Fibroblast of mammary gland (primary cell): ENCODE measurements at regions not wholly inside any gene's neighbourhood (a gene's known extent, or its start where the extent isn't known, plus 50 kb on each side); places are given as distances from the start of the nearest gene placed in this dataset.
A peak's percentile ranks its signal among the peaks of the same experiment; 100 is the strongest.
"Not testable (repeated sequence)": the region's sequence is repeated elsewhere in the genome, so short reads cannot be mapped to it uniquely, and the experiment has no call there.

Experiments used
- DNase-seq: peaks from one replicate; pipeline ENCODE4 v3.0.0-alpha.2; 2010; ENCODE audit warnings: low read depth
- H3K4me3 ChIP-seq: 2 replicates; pipeline ENCODE4 v1.5.1; 2011; ENCODE audit warnings: low read depth, mild to moderate bottlenecking, low read length, moderate library complexity; ENCODE audit not compliant: control insufficient read depth
- TF ChIP-seq, protein P1 (sequence below): conservative IDR thresholded peaks from 2 replicates; pipeline ENCODE4 v1.5.1; 2011; ENCODE audit warnings: low read depth, low read length, inconsistent platforms; ENCODE audit not compliant: control insufficient read depth, insufficient read depth

DNA sequence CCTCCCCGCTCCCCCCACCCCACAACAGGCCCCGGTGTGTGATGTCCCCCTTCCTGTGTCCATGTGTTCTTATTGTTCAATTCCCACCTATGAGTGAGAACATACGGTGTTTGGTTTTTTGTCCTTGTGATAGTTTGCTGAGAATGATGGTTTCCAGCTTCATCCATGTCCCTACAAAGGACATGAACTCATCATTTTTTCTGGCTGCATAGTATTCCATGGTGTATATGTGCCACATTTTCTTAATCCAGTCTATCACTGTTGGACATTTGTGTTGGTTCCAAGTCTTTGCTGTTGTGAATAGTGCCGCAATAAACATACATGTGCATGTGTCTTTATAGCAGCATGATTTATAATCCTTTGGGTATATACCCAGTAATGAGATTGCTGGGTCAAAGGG is 104.3 kb downstream of the MTPN start:
- H3K4me3 ChIP-seq, DNase-seq: not testable (repeated sequence)

DNA sequence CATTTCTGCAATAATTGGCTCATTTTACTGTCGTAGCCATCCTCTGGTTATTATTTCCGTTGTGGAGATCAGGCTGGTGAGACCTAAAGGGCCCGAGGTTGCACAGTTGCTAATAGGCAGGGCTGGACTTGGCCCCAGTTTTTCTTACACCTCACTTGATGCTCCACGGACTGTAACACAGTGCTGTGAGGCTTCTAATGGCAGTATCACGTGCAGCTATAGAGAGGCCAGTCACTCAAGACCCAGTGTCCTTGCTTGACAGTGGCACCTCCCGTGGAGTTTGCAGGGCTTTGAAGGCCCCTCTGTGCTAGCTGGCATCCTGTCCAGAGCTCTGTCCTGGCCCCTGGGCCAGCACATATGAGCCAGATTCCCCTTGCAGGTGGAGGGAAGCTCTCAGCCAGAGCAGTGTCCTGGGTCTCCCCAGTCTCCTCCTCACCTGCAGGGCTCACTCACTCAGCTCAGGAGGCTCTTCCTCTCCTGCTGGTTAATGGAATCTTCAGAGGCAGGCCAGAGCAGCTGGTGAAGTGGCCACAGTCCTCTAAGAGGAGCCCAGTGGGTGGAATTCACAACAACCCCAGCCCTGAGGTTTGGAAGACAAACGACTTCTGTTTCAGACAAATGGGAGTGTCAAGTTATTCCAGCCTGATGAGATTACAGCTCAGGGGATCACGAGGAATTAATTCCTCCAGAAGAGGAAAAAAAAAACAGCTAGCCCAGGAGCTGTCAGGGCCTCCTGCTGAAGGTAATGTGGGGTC is 114.2 kb upstream of the FAM180A start:
- TF ChIP-seq, protein P1, sequence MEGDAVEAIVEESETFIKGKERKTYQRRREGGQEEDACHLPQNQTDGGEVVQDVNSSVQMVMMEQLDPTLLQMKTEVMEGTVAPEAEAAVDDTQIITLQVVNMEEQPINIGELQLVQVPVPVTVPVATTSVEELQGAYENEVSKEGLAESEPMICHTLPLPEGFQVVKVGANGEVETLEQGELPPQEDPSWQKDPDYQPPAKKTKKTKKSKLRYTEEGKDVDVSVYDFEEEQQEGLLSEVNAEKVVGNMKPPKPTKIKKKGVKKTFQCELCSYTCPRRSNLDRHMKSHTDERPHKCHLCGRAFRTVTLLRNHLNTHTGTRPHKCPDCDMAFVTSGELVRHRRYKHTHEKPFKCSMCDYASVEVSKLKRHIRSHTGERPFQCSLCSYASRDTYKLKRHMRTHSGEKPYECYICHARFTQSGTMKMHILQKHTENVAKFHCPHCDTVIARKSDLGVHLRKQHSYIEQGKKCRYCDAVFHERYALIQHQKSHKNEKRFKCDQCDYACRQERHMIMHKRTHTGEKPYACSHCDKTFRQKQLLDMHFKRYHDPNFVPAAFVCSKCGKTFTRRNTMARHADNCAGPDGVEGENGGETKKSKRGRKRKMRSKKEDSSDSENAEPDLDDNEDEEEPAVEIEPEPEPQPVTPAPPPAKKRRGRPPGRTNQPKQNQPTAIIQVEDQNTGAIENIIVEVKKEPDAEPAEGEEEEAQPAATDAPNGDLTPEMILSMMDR, result no peak
- no peak for DNase-seq
- no peak overlapping the region for H3K4me3 ChIP-seq

DNA sequence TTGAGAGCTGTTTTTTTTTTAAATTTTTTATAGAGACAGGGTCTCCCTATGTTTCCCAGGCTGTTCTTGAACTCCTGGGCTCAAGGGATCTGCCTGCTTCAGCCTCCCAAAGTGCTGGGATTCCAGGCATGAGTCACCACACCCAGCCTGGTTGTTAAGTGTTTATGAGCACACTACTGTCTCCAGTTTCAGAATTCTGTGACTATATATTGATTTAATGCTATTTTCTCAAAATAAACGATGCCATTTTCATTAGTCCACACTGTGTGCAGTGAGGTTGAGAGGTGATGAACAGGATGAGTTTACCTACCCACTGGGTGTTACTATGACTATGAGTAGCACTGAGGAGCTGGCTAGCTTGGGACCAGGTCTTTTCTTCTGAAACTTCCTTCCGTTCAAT is 110.9 kb upstream of the FAM180A start:
- no peak overlapping the region for H3K4me3 ChIP-seq
- TF ChIP-seq, protein P1, result no peak
- DNase-seq, result peak; percentile 30

DNA sequence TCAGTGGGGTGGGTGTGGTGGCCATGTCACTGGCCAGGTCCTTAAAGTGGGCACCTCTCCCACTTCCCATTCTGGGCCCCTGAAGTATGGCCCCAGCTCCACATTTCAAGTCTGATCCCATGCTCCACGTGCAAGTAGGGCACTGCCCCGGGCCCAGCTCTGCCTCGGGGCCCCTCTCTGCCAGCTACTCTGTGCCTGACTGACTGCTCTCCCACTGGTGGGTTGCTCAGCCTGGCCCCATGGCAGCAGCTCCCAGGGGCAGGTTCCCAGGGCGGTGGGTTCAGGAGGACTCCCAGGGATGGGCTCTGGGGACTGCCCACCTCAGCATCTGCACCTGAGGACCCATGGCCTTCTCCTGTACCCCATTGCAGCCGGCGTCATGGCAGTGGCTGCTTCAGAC is 110.2 kb upstream of the FAM180A start:
- TF ChIP-seq, protein P1, result no peak
- no peak for DNase-seq
- H3K4me3 ChIP-seq, result no peak overlapping the region

DNA sequence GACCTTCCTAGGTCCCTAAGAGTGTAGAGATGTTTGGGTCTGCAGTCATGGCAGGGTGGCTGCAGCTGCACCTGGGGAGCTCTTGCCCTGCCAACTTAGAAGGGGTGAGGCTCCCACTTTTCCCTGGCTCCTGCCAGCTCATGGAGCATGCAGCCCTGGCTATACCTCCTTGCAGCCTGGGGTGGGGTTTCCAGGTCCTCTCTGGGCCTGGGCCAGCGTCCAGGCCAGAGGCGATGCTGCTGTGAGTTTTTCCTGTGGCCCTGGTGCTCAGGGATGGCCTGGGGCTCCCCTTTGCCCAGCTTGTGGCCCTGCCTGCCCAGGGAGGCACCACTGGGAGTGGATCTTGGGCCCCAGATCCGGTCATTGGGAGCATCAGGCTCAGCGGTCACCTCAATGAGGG is 109.8 kb upstream of the FAM180A start:
- DNase-seq, result no peak
- TF ChIP-seq, protein P1, result no peak

DNA sequence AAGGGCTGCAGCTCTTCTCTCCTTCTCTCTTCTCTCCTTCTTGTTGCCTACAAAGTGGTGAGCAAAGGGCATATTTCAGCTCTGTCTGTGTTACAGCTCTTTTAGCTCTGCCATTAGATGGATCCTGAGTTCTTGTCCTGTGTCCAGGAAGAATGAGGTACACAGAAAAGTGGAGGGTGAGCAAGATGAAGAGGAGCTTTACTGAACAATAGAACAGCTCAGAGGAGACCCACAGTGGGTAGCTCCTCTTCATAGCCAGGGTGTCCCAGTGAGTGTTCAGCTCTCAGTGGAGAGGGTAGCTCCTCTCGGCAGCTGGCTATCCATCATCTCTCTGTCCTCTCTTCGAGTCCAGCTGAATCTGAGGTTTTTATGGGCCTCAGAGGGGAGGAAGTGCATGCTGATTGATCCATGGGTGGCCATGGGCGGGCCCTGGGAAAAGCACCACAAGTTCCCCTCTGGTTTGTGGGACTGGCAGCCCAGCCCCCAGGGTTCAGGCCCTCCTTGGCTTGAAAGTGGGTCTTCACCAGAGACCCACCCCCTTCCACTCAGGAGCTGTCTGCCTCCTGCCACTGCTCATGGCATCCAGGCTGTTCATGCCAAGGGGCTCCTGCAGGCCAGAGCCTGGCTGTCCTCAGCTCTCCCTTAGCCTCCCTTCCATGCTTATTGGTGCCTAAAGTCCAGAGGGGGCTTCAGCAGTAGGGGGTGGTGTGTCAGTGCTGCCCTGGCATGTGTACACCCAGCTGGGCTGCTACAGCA is 109.1 kb upstream of the FAM180A start:
- no peak for DNase-seq
- H3K4me3 ChIP-seq, result no peak overlapping the region
- TF ChIP-seq, protein P1, result no peak

More for the DNA sequence above, 109.8 kb upstream of the FAM180A start:
- H3K4me3 ChIP-seq, result no peak overlapping the region
